GM18907 (cell line): ENCODE measurements at regions not wholly inside any gene's neighbourhood (a gene's known extent, or its start where the extent isn't known, plus 50 kb on each side); places are given as distances from the start of the nearest gene placed in this dataset.
"Not testable (repeated sequence)": the region's sequence is repeated elsewhere in the genome, so short reads cannot be mapped to it uniquely, and the experiment has no call there.

Source experiments
- ATAC-seq: cut with Tn5 transposase; IDR thresholded peaks from one replicate; pipeline ENCODE4 v1.9.1; 2021; ENCODE audit warnings: mild to moderate bottlenecking, moderate library complexity; ENCODE audit not compliant: unreplicated experiment

GRCh38 chr13:61612192-61612591, 196.5 kb upstream of the PCDH20 start:
- ATAC-seq = no peak

GRCh38 chr13:61608138-61608537, 192.5 kb upstream of the PCDH20 start:
- no peak for ATAC-seq

GRCh38 chr13:61600360-61601033, 184.8 kb upstream of the PCDH20 start:
- ATAC-seq = no peak

GRCh38 chr13:61592489-61592888, 176.8 kb upstream of the PCDH20 start:
- ATAC-seq = no peak

GRCh38 chr13:61575973-61576372, 160.3 kb upstream of the PCDH20 start:
- ATAC-seq = no peak

GRCh38 chr13:61563645-61564044, 148.0 kb upstream of the PCDH20 start:
- no peak for ATAC-seq

GRCh38 chr13:61546911-61547310, 131.3 kb upstream of the PCDH20 start:
- no peak for ATAC-seq

- no peak for ATAC-seq
Observed at GRCh38 chr13:61546413-61546812, 130.8 kb upstream of the PCDH20 start.

GRCh38 chr13:61536433-61536832, 120.8 kb upstream of the PCDH20 start:
- ATAC-seq = no peak

- no peak for ATAC-seq
Observed at GRCh38 chr13:61531383-61532065, 115.9 kb upstream of the PCDH20 start.

GRCh38 chr13:61519214-61519613, 103.6 kb upstream of the PCDH20 start:
- ATAC-seq = not testable (repeated sequence)

GRCh38 chr13:61508936-61509335, 93.3 kb upstream of the PCDH20 start:
- no peak for ATAC-seq

- no peak for ATAC-seq
Observed at GRCh38 chr13:61500176-61500575, 84.5 kb upstream of the PCDH20 start.

- no peak for ATAC-seq
Observed at GRCh38 chr13:61495648-61496047, 80.0 kb upstream of the PCDH20 start.

- not testable (repeated sequence) for ATAC-seq
Observed at GRCh38 chr13:61493556-61493955, 77.9 kb upstream of the PCDH20 start.

GRCh38 chr13:61486496-61486895, 70.8 kb upstream of the PCDH20 start:
- no peak for ATAC-seq

- no peak for ATAC-seq
Observed at GRCh38 chr13:61485128-61485765, 69.6 kb upstream of the PCDH20 start.

- ATAC-seq = no peak
Observed at GRCh38 chr13:61477619-61478018, 62.0 kb upstream of the PCDH20 start.

GRCh38 chr13:61470786-61471185, 55.1 kb upstream of the PCDH20 start:
- no peak for ATAC-seq

- no peak for ATAC-seq
Observed at GRCh38 chr13:61466280-61466679, 50.6 kb upstream of the PCDH20 start.
